ENCODE measurements at regions not wholly inside any gene's neighbourhood (a gene's known extent, or its start where the extent isn't known, plus 50 kb on each side); places are given as distances from the start of the nearest gene placed in this dataset.

GRCh38 chr1:60742339-60742738, 340.0 kb upstream of the NFIA start:
- no peaks in the 10 kb centered on the region for H3K27me3 ChIP-seq
- H3K4me3 ChIP-seq, result no peak overlapping the region

GRCh38 chr1:60740154-60740553, 342.2 kb upstream of the NFIA start:
- intact Hi-C loops (cut with DNase I; ENCODE audit: low total_unique reads), result no loop called here
- H3K27ac ChIP-seq, result no peak overlapping the region
- DNase-seq (ENCODE audit: low spot score in 2 of 2), result no peak
- TF ChIP-seq POLR2AphosphoS5 (IDR thresholded peaks at IDR 0.05), result no peak
- no peak for TF ChIP-seq CTCF (IDR thresholded peaks at IDR 0.05)
- no peak for TF ChIP-seq POLR2A (IDR thresholded peaks at IDR 0.05)
- no peaks in the 10 kb centered on the region for H3K4me1 ChIP-seq
- no peaks in the 10 kb centered on the region for H3K9me3 ChIP-seq
- H3K36me3 ChIP-seq, result no peaks in the 10 kb centered on the region
- H3K4me3 ChIP-seq, result no peak overlapping the region
- H3K27me3 ChIP-seq, result no peaks in the 10 kb centered on the region

More at GRCh38 chr1:60742339-60742738, 340.0 kb upstream of the NFIA start:
- Histone ChIP-seq H3K9me3 (no peaks in the 10 kb centered on the region), H3K27ac (no peak overlapping the region), H3K36me3 (no peaks in the 10 kb centered on the region), H3K4me1 (no peaks in the 10 kb centered on the region)
- intact Hi-C loops (cut with DNase I; ENCODE audit: low total_unique reads), result no loop called here
- no peak for TF ChIP-seq POLR2A (IDR thresholded peaks at IDR 0.05)
- no peak for TF ChIP-seq CTCF (IDR thresholded peaks at IDR 0.05)
- TF ChIP-seq POLR2AphosphoS5 (IDR thresholded peaks at IDR 0.05), result no peak
- no peak for DNase-seq (ENCODE audit: low spot score in 2 of 2)

GRCh38 chr1:60739729-60740128, 342.6 kb upstream of the NFIA start:
- DNase-seq (ENCODE audit: low spot score in 2 of 2), result no peak

GRCh38 chr1:60732977-60733401, 349.4 kb upstream of the NFIA start:
- Histone ChIP-seq H3K9me3 (no peaks in the 10 kb centered on the region), H3K4me3 (no peak overlapping the region), H3K27ac (no peak overlapping the region), H3K27me3 (no peaks in the 10 kb centered on the region), H3K4me1 (no peaks in the 10 kb centered on the region), H3K36me3 (no peaks in the 10 kb centered on the region)
- intact Hi-C loops (cut with DNase I; ENCODE audit: low total_unique reads), result no loop called here
- DNase-seq (ENCODE audit: low spot score in 2 of 2), result no peak
- no peak for TF ChIP-seq POLR2AphosphoS5 (IDR thresholded peaks at IDR 0.05)
- no peak for TF ChIP-seq POLR2A (IDR thresholded peaks at IDR 0.05)
- no peak for TF ChIP-seq CTCF (IDR thresholded peaks at IDR 0.05)

More at GRCh38 chr1:60739729-60740128, 342.6 kb upstream of the NFIA start:
- no peaks in the 10 kb centered on the region for H3K36me3 ChIP-seq
- H3K27ac ChIP-seq, result no peak overlapping the region
- no peaks in the 10 kb centered on the region for H3K27me3 ChIP-seq
- no peaks in the 10 kb centered on the region for H3K4me1 ChIP-seq
- no peaks in the 10 kb centered on the region for H3K9me3 ChIP-seq
- no peak overlapping the region for H3K4me3 ChIP-seq
- no peak for TF ChIP-seq POLR2AphosphoS5 (IDR thresholded peaks at IDR 0.05)
- TF ChIP-seq POLR2A (IDR thresholded peaks at IDR 0.05), result no peak
- no peak for TF ChIP-seq CTCF (IDR thresholded peaks at IDR 0.05)
- intact Hi-C loops (cut with DNase I; ENCODE audit: low total_unique reads), result no loop called here

GRCh38 chr1:60731321-60731720, 351.0 kb upstream of the NFIA start:
- no peak overlapping the region for H3K27ac ChIP-seq
- TF ChIP-seq CTCF (IDR thresholded peaks at IDR 0.05) (no peak), POLR2A (IDR thresholded peaks at IDR 0.05) (no peak), POLR2AphosphoS5 (IDR thresholded peaks at IDR 0.05) (no peak)

More at GRCh38 chr1:60731321-60731720, 351.0 kb upstream of the NFIA start:
- no peaks in the 10 kb centered on the region for H3K36me3 ChIP-seq
- intact Hi-C loops (cut with DNase I; ENCODE audit: low total_unique reads), result no loop called here
- no peak for DNase-seq (ENCODE audit: low spot score in 2 of 2)
- H3K27me3 ChIP-seq, result no peaks in the 10 kb centered on the region
- H3K9me3 ChIP-seq, result no peaks in the 10 kb centered on the region
- no peak overlapping the region for H3K4me3 ChIP-seq
- H3K4me1 ChIP-seq, result no peaks in the 10 kb centered on the region

Measured in breast epithelium (tissue), 4 donors.